HG03060 (cell line): ENCODE measurements at regions not wholly inside any gene's neighbourhood (a gene's known extent, or its start where the extent isn't known, plus 50 kb on each side); places are given as distances from the start of the nearest gene placed in this dataset.

ENCODE experiments used
- ATAC-seq: cut with Tn5 transposase; IDR thresholded peaks from one replicate; pipeline ENCODE4 v1.9.1; 2021; ENCODE audit warnings: low read depth, moderate number of reproducible peaks; ENCODE audit not compliant: unreplicated experiment

- ATAC-seq, result no peak
Measured at GRCh38 chr5:96052374-96052773, 90.7 kb upstream of the ELL2 start.

DNA sequence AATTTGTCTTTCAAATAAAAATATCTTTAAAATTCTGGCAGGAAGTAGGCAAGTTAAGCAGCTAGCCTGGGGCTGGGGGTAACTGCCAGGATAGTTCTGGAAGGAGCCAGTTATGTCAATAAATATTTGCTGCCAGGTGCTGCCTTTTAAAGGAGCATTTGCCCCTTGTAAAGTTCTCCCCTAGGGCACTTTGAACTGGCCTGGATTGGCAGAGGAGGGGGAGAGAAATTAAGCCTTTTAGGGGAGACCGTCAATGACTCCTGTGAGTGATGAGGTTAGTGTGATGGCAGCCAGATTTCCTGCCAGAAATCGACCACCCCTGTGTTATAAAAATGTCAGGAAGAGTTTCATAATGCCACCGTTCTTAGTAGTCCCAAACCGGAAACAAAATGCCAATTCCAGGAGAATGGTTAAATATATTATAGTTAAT lies 89.8 kb upstream of the ELL2 start:
- no peak for ATAC-seq

DNA sequence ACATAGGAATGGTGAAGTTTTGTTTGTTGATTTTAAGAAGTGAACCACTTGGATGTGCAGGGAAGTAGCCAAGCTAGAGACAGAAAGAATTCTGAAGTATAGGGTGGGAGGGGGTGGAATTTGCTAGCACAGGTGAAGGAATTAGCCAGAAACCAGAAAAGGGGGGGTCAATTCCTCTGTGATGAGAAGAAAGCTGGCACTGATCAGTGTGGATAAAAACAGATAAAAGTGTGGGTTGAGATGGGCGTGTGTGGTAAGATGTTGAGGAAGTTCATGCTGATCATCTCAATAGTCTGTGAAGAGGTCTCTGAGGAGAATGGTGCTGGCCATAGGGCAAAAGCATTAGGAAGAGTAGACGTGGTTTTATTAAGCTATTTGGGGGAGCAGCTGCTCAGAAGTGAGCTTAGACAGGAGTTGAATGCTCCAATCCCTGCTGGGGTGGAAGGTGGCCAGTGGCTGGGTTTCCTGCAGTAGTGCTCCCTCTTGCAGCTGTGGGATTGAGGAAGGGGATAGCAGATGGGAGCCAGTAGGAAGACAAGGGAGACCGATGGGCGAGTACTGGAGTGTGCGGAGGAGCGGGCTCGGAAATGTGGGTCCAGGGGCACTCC lies 88.7 kb upstream of the ELL2 start:
- ATAC-seq, result no peak

GRCh38 chr5:96049398-96050272 lies 88.0 kb upstream of the ELL2 start:
- ATAC-seq, result no peak

GRCh38 chr5:96048763-96049162 lies 87.1 kb upstream of the ELL2 start:
- no peak for ATAC-seq

DNA sequence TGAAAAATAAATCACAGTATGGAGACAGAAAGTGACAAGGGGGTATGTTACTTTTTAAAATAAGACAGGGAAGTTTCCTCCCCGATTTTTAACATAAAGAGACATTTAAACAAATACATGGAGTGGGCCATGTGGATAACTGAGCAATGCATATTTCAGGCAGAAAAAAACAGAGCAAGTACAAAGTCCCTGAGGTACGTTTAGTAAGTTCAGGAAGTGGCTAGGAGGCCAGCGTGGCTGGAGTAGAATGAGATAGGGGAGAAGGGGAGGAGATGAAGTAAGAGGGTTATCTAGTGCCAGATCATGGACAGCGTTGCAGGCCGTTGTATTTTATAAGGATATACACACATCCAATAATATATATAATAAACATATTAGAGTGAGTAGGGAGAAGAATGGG lies 84.2 kb upstream of the ELL2 start:
- no peak for ATAC-seq

- no peak for ATAC-seq
Measured at GRCh38 chr5:96043446-96043845, 81.8 kb upstream of the ELL2 start.

- no peak for ATAC-seq
Measured at GRCh38 chr5:96037128-96037527, 75.5 kb upstream of the ELL2 start.

GRCh38 chr5:96036301-96036700 lies 74.7 kb upstream of the ELL2 start:
- no peak for ATAC-seq

DNA sequence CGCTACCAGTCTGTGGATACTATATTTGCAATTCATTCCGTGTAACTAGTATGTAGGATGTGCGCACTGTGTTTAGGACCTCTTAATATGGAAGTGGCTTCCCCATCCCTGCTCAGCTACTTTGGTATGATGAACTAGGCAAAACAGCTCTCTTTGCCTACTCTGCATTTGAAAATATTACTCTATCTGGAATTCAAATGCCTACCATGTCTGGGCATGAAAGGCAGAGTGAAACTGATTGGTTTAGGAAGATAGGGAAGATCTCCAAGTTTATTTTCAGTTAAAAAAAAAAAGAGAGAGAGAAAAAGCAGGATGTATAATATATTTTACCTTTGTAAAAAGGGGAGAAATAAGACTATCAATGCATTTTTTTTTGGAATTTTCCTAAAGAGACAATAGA lies 74.1 kb upstream of the ELL2 start:
- ATAC-seq, result no peak

- ATAC-seq, result no peak
Measured at GRCh38 chr5:96033116-96033515, 71.5 kb upstream of the ELL2 start.

GRCh38 chr5:96031811-96032261 lies 70.2 kb upstream of the ELL2 start:
- ATAC-seq, result no peak

DNA sequence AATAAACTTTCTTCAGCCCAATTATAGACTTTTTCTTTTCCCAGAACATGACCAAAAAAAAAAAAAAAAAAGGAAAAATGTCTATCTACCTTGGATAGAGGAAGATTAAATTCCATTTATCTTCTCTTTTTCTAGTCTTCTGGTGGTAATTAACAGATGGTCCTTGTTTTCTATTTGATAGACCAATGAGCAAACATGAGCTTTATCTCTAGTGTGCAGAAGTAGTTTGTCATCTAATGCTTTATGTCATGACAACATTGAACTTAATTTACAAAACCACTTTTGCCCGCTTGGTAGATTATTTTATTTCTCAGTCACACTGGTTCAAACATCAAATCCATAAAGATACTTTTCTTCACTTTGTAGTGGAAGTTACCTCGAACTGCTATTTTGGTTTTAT lies 69.5 kb upstream of the ELL2 start:
- no peak for ATAC-seq

- no peak for ATAC-seq
Measured at GRCh38 chr5:96026406-96027041, 64.9 kb upstream of the ELL2 start.

GRCh38 chr5:96024683-96025475 lies 63.2 kb upstream of the ELL2 start:
- no peak for ATAC-seq

GRCh38 chr5:96023518-96023917 lies 61.9 kb upstream of the ELL2 start:
- ATAC-seq, result no peak

DNA sequence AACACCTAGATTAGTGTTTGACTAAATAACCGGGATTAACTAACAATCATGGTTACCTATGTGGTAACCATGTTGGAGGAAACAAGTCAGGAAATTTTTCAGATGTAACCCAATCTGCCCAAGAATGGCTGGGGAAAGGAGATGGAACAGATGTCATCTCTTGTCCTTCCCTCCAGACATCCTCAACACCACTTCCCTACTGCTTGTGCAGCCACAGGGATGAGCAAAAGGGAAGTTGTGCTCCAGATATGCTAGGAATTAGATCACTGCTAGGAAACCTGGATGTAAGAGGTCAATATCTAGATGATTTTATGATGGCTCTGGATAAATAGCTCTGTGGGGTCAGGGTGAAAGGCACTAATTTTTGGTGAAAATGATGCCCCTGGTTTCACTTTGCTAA lies 61.3 kb upstream of the ELL2 start:
- no peak for ATAC-seq

- ATAC-seq, result no peak
Measured at GRCh38 chr5:96017951-96018350, 56.3 kb upstream of the ELL2 start.

DNA sequence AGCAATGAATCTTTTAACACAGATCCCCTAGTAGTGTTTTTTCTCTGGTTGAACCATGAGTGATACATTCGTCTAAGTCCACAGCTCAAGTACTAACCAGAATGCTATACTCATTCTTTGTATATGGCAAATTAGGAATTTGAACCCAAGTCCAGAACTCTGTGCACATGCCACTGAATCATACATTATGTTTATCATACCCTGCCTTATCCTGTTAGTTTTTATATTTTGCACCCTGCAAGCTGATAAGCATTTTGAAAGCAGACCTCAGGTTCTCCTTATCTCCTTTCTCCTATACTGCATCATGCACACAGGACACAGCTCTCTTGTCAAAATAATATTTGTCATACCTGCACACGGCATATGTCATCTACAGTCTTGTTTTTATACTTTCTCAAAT lies 54.6 kb upstream of the ELL2 start:
- no peak for ATAC-seq

DNA sequence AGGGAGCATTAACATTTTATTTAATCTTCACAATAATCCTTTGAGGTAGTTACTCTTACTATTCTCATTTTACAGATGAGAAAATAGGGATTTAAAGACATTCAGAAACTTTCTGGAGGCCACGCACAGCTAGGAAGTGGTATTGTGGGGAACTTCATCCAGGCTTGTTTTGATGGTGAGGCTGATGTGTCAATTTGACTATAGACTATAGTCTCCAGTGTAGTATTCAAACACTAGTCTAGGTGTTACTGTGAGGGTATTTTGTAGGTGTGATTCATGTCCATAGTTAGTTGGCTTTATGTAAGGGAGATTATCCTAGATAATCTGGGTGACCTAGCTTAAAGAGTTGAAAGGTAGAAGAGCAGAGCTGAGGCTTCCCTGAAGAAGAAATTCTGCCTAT lies 54.1 kb upstream of the ELL2 start:
- no peak for ATAC-seq

DNA sequence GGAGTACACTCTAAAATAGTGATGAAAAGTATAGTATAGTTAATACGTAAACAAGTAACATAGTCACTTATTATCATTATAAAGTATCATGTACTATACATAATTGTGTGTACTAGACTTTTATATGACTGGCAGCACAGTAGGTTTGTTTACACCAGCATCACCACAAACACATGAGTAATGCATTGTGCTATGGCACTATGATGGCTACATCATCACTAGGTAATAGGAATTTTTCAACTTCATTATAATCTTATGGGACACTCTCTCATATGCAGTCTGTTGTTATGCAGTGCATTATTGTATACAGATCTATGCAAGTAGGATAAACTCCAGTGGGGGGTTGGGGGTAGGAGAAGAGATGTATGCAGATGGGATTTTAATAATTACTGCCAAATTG lies 52.7 kb upstream of the ELL2 start:
- no peak for ATAC-seq
